ENCODE measurements at regions not wholly inside any gene's neighbourhood (a gene's known extent, or its start where the extent isn't known, plus 50 kb on each side); places are given as distances from the start of the nearest gene placed in this dataset.

DNA sequence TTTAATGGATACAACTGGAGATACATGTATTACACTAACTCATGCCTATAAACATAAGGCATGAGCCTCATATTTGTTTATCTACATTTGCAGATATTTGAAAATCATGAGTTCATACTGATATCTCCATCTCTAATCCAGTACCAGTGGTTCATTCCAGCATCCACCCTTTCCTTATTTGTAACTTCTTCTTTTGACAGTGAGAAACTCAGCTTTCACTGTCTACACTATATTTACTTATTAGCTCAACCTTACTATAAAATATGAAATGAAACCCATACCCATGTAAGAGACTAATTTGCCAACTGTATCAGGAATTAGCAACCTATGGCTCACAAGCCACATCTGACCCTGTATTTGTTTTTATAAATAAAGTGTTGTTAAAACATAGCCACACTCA, 161.9 kb upstream of the GPRIN3 start:
- TF ChIP-seq, protein P1, sequence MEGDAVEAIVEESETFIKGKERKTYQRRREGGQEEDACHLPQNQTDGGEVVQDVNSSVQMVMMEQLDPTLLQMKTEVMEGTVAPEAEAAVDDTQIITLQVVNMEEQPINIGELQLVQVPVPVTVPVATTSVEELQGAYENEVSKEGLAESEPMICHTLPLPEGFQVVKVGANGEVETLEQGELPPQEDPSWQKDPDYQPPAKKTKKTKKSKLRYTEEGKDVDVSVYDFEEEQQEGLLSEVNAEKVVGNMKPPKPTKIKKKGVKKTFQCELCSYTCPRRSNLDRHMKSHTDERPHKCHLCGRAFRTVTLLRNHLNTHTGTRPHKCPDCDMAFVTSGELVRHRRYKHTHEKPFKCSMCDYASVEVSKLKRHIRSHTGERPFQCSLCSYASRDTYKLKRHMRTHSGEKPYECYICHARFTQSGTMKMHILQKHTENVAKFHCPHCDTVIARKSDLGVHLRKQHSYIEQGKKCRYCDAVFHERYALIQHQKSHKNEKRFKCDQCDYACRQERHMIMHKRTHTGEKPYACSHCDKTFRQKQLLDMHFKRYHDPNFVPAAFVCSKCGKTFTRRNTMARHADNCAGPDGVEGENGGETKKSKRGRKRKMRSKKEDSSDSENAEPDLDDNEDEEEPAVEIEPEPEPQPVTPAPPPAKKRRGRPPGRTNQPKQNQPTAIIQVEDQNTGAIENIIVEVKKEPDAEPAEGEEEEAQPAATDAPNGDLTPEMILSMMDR (IDR thresholded peaks at IDR 0.05; ENCODE audit: insufficient read depth, low read length, severe bottlenecking): no peak
- FAIRE-seq: no peak
- DNase-seq (ENCODE audit: low read depth): no peak
- no peak overlapping the region for H3K4me3 ChIP-seq (ENCODE audit: low read depth, low read length)
- H3K27me3 ChIP-seq (ENCODE audit: control insufficient read depth, insufficient read depth, low read length): no peaks in the 10 kb centered on the region
- H3K36me3 ChIP-seq (ENCODE audit: control insufficient read depth, insufficient read depth, low read length): no peaks in the 10 kb centered on the region

DNA sequence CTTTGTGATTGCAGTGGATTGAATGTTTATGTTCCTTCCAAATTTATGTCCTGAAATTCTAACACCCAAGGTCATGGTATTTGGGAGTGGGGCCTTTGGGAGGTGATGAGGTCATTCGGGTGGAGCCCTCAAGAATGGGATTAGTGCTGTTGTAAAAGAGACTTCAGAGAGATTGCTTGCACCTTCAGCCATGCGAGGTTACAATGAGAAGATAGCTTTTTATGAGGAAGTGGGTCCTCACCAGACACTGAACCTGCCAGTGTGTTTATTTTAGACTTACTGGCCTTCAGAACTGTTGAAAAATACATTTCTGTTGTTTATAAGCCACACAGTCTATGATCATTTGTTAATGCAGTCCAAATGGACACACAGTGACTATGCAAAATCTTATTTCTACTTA, 161.0 kb upstream of the GPRIN3 start:
- TF ChIP-seq, protein P1 (IDR thresholded peaks at IDR 0.05; ENCODE audit: insufficient read depth, low read length, severe bottlenecking): no peak
- Histone ChIP-seq H3K36me3 (ENCODE audit: control insufficient read depth, insufficient read depth, low read length) (no peaks in the 10 kb centered on the region), H3K4me3 (ENCODE audit: low read depth, low read length) (no peak overlapping the region), H3K27me3 (ENCODE audit: control insufficient read depth, insufficient read depth, low read length) (no peaks in the 10 kb centered on the region)
- no peak for FAIRE-seq
- no peak for DNase-seq (ENCODE audit: low read depth)

DNA sequence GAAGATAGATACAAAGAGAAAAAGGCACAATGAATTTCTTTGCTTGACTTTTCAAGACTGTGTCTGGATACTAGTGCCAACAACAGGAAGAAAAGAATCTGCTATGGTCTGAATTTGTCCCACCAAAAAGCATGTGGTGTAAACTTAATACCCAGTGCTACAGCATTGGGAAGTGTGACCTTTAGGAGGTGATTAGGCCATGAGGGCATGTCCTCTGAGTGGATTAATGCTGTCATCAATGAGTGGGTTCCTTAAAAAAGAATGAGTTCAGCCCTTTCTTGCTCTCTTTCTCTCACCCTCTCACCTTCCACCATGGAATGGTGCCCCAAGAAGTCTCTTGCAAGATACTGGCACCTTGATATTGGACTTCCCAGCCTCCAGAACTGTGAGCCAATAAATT, 155.7 kb upstream of the GPRIN3 start:
- Histone ChIP-seq H3K27me3 (ENCODE audit: control insufficient read depth, insufficient read depth, low read length) (no peaks in the 10 kb centered on the region), H3K36me3 (ENCODE audit: control insufficient read depth, insufficient read depth, low read length) (no peaks in the 10 kb centered on the region), H3K4me3 (ENCODE audit: low read depth, low read length) (no peak overlapping the region)
- DNase-seq (ENCODE audit: low read depth) (no peak), FAIRE-seq (no peak)
- TF ChIP-seq, protein P1 (IDR thresholded peaks at IDR 0.05; ENCODE audit: insufficient read depth, low read length, severe bottlenecking): no peak

DNA sequence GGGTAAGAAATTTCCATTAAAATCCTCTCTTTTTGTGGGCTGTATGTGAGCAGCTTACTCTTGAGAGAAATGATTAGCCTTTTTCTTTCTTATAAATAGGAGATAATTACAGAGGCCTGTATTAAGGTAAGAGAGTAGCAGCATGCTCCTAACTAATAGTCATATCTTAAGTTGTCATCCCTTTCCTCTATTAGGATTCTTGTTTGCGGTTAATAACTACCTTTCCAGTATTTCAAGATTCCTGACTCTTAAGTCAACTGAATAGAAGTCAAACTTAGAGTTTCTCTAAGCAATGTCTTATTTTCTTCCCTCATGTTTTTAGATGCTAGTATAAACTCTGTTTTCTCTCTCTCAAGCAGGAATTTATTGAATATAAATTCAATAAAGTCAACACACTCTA, 139.9 kb upstream of the GPRIN3 start:
- FAIRE-seq: no peak
- no peaks in the 10 kb centered on the region for H3K27me3 ChIP-seq (ENCODE audit: control insufficient read depth, insufficient read depth, low read length)
- no peaks in the 10 kb centered on the region for H3K36me3 ChIP-seq (ENCODE audit: control insufficient read depth, insufficient read depth, low read length)
- TF ChIP-seq, protein P1 (IDR thresholded peaks at IDR 0.05; ENCODE audit: insufficient read depth, low read length, severe bottlenecking): no peak
- no peak overlapping the region for H3K4me3 ChIP-seq (ENCODE audit: low read depth, low read length)
- DNase-seq (ENCODE audit: low read depth): peak; percentile 65

DNA sequence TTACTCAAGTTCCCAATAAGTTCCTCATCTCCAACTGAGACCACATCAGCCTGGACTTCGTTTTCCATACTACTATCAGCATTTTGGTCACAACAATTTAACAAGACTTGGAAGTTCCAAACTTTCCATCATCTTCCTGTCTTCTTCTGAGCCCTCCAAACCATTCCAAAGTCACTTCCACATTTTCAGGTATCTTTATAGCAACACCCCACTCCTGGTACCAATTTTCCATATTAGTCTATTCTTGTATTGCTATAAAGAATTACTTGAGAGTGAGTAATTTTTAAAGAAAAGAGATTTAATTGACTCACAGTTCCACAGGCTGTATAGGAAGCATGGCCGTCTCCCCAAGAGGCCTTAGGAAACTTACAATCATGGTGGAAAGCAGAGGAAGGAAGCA, 138.6 kb upstream of the GPRIN3 start:
- DNase-seq (ENCODE audit: low read depth) (no peak), FAIRE-seq (no peak)
- Histone ChIP-seq H3K36me3 (ENCODE audit: control insufficient read depth, insufficient read depth, low read length) (no peaks in the 10 kb centered on the region), H3K4me3 (ENCODE audit: low read depth, low read length) (no peak overlapping the region), H3K27me3 (ENCODE audit: control insufficient read depth, insufficient read depth, low read length) (no peaks in the 10 kb centered on the region)
- TF ChIP-seq, protein P1 (IDR thresholded peaks at IDR 0.05; ENCODE audit: insufficient read depth, low read length, severe bottlenecking): no peak

DNA sequence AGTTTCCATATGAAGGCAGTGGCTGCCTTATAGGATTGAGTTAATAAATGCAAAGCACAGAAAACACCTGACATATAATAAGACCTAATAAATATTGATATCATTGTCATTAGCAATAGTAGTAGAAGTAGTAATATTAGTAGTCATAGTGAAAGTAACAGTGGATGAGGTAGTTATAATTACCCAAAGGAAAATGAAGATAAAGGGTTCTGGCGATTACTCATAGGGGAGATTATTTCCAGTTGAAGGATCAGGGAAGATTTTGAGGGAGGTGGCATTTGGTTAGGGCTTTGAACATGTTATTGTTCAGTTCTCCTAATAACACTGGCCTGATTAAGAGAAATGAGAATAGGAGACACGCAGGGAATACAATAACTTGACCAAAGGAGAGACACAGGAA, 131.9 kb upstream of the GPRIN3 start:
- TF ChIP-seq, protein P1 (IDR thresholded peaks at IDR 0.05; ENCODE audit: insufficient read depth, low read length, severe bottlenecking): no peak
- H3K36me3 ChIP-seq (ENCODE audit: control insufficient read depth, insufficient read depth, low read length): no peaks in the 10 kb centered on the region
- H3K4me3 ChIP-seq (ENCODE audit: low read depth, low read length): no peak overlapping the region
- DNase-seq (ENCODE audit: low read depth) (no peak), FAIRE-seq (no peak)
- no peaks in the 10 kb centered on the region for H3K27me3 ChIP-seq (ENCODE audit: control insufficient read depth, insufficient read depth, low read length)

Data from bronchial epithelial cell (primary cell).